HAP-1 (cell line): ENCODE measurements at regions not wholly inside any gene's neighbourhood (a gene's known extent, or its start where the extent isn't known, plus 50 kb on each side); places are given as distances from the start of the nearest gene placed in this dataset.

Experiments
- DNase-seq, 2 experiments: peaks; one replicate each; pipeline ENCODE4 v3.0.0-alpha.2; 2016 to 2020; ENCODE audit warnings: low spot score in 2 of 2
- H3K27me3 ChIP-seq: fragments of 250-450 bp; sonication (Bioruptor Pico); 2 replicates; pipeline ENCODE4 v1.5.1; 2020; ENCODE audit warnings: low read depth, mild to moderate bottlenecking, moderate library complexity
- H3K36me3 ChIP-seq: fragments of 250-450 bp; sonication (Bioruptor Pico); replicated peaks from 2 replicates; pipeline ENCODE4 v1.5.1; 2020; ENCODE audit warnings: mild to moderate bottlenecking
- H3K4me1 ChIP-seq: fragments of 250-450 bp; sonication (Bioruptor Pico); 2 replicates; pipeline ENCODE4 v1.5.1; 2020; ENCODE audit warnings: mild to moderate bottlenecking
- H3K4me3 ChIP-seq: fragments of 250-450 bp; sonication (Bioruptor Pico); 2 replicates; pipeline ENCODE4 v1.5.1; 2020; ENCODE audit warnings: mild to moderate bottlenecking, moderate library complexity
- H3K9me3 ChIP-seq: fragments of 250-450 bp; sonication (Bioruptor Pico); 2 replicates; pipeline ENCODE4 v1.5.1; 2020; ENCODE audit warnings: mild to moderate bottlenecking, moderate library complexity
- in situ Hi-C: fragments of 300-500 bp; cut with MboI; formaldehyde crosslinking; loops from 3 replicates; pipeline ENCODE4 v1.14.3; 2020; ENCODE audit warnings: low sequenced_read_pairs, inconsistent platforms, mixed read lengths

GRCh38 chrX:9087271-9088040 lies 53.5 kb upstream of the FAM9B start:
- in situ Hi-C loops, result no loop called here
- Histone ChIP-seq H3K27me3 (no peaks in the 10 kb centered on the region), H3K36me3 (no peaks in the 10 kb centered on the region), H3K4me1 (no peaks in the 10 kb centered on the region), H3K9me3 (no peaks in the 10 kb centered on the region), H3K4me3 (no peak overlapping the region)
- DNase-seq, result no peak

GRCh38 chrX:9088896-9089295 lies 55.0 kb upstream of the FAM9B start:
- H3K4me3 ChIP-seq, result no peak overlapping the region
- no peaks in the 10 kb centered on the region for H3K4me1 ChIP-seq
- H3K27me3 ChIP-seq, result no peaks in the 10 kb centered on the region
- in situ Hi-C loops, result no loop called here
- H3K36me3 ChIP-seq, result no peaks in the 10 kb centered on the region
- H3K9me3 ChIP-seq, result no peaks in the 10 kb centered on the region
- no peak for DNase-seq

- Histone ChIP-seq H3K4me3 (no peak overlapping the region), H3K27me3 (no peaks in the 10 kb centered on the region), H3K9me3 (no peaks in the 10 kb centered on the region), H3K4me1 (no peaks in the 10 kb centered on the region), H3K36me3 (no peaks in the 10 kb centered on the region)
- no peak for DNase-seq
- in situ Hi-C loops, result no loop called here
Measured at GRCh38 chrX:9090766-9091165, 56.8 kb upstream of the FAM9B start.

GRCh38 chrX:9091258-9091657 lies 57.3 kb upstream of the FAM9B start:
- H3K9me3 ChIP-seq, result no peaks in the 10 kb centered on the region
- H3K4me3 ChIP-seq, result no peak overlapping the region
- in situ Hi-C loops, result no loop called here
- H3K27me3 ChIP-seq, result no peaks in the 10 kb centered on the region
- DNase-seq, result no peak
- H3K4me1 ChIP-seq, result no peaks in the 10 kb centered on the region
- no peaks in the 10 kb centered on the region for H3K36me3 ChIP-seq

GRCh38 chrX:9102956-9103355 lies 69.0 kb upstream of the FAM9B start:
- H3K27me3 ChIP-seq, result no peaks in the 10 kb centered on the region
- in situ Hi-C loops, result no loop called here
- DNase-seq, result no peak
- H3K36me3 ChIP-seq, result no peaks in the 10 kb centered on the region
- no peaks in the 10 kb centered on the region for H3K4me1 ChIP-seq
- no peak overlapping the region for H3K4me3 ChIP-seq
- no peaks in the 10 kb centered on the region; the same call in 1 of the 2 replicates for H3K9me3 ChIP-seq

- Histone ChIP-seq H3K36me3 (no peaks in the 10 kb centered on the region), H3K9me3 (no peaks in the 10 kb centered on the region)
- in situ Hi-C loops, result no loop called here
Measured at GRCh38 chrX:9108054-9108453, 74.1 kb upstream of the FAM9B start.

GRCh38 chrX:9110808-9111207 lies 76.9 kb upstream of the FAM9B start:
- Histone ChIP-seq H3K4me3 (no peak overlapping the region), H3K4me1 (no peaks in the 10 kb centered on the region), H3K36me3 (no peaks in the 10 kb centered on the region), H3K9me3 (no peaks in the 10 kb centered on the region), H3K27me3 (no peaks in the 10 kb centered on the region)
- in situ Hi-C loops, result no loop called here
- no peak for DNase-seq

More at GRCh38 chrX:9108054-9108453, 74.1 kb upstream of the FAM9B start:
- DNase-seq, result no peak
- Histone ChIP-seq H3K4me1 (no peaks in the 10 kb centered on the region), H3K27me3 (no peaks in the 10 kb centered on the region), H3K4me3 (no peak overlapping the region)

GRCh38 chrX:9114245-9114644 lies 80.3 kb upstream of the FAM9B start:
- Histone ChIP-seq H3K9me3 (no peaks in the 10 kb centered on the region), H3K27me3 (no peaks in the 10 kb centered on the region), H3K4me1 (no peaks in the 10 kb centered on the region), H3K36me3 (no peaks in the 10 kb centered on the region), H3K4me3 (no peak overlapping the region)
- in situ Hi-C loops, result no loop called here
- no peak for DNase-seq

- no peaks in the 10 kb centered on the region for H3K36me3 ChIP-seq
- H3K27me3 ChIP-seq, result no peaks in the 10 kb centered on the region
- in situ Hi-C loops, result no loop called here
- H3K9me3 ChIP-seq, result no peaks in the 10 kb centered on the region
- DNase-seq, result no peak
- no peaks in the 10 kb centered on the region for H3K4me1 ChIP-seq
- no peak overlapping the region for H3K4me3 ChIP-seq
Measured at GRCh38 chrX:9117851-9118250, 83.9 kb upstream of the FAM9B start.

GRCh38 chrX:9122519-9123245 lies 88.8 kb upstream of the FAM9B start:
- in situ Hi-C loops, result no loop called here
- Histone ChIP-seq H3K9me3 (no peaks in the 10 kb centered on the region), H3K4me3 (no peak overlapping the region), H3K36me3 (no peaks in the 10 kb centered on the region), H3K4me1 (no peaks in the 10 kb centered on the region), H3K27me3 (no peaks in the 10 kb centered on the region)
- no peak for DNase-seq

- Histone ChIP-seq H3K4me1 (no peaks in the 10 kb centered on the region), H3K9me3 (no peaks in the 10 kb centered on the region), H3K36me3 (no peaks in the 10 kb centered on the region), H3K4me3 (no peak overlapping the region), H3K27me3 (no peaks in the 10 kb centered on the region)
- in situ Hi-C loops, result no loop called here
- no peak for DNase-seq
Measured at GRCh38 chrX:9127986-9128385, 94.1 kb upstream of the FAM9B start.

GRCh38 chrX:9130031-9130430 lies 96.1 kb upstream of the FAM9B start:
- Histone ChIP-seq H3K27me3 (no peaks in the 10 kb centered on the region), H3K4me3 (no peak overlapping the region), H3K36me3 (no peaks in the 10 kb centered on the region), H3K4me1 (no peaks in the 10 kb centered on the region), H3K9me3 (no peaks in the 10 kb centered on the region)
- in situ Hi-C loops, result no loop called here
- no peak for DNase-seq

GRCh38 chrX:9131066-9131465 lies 97.1 kb upstream of the FAM9B start:
- Histone ChIP-seq H3K36me3 (no peaks in the 10 kb centered on the region), H3K27me3 (no peaks in the 10 kb centered on the region), H3K9me3 (no peaks in the 10 kb centered on the region), H3K4me3 (no peak overlapping the region), H3K4me1 (no peaks in the 10 kb centered on the region)
- no peak for DNase-seq
- in situ Hi-C loops, result no loop called here

GRCh38 chrX:9132036-9132638 lies 98.2 kb upstream of the FAM9B start:
- no peaks in the 10 kb centered on the region for H3K27me3 ChIP-seq
- no peaks in the 10 kb centered on the region for H3K36me3 ChIP-seq
- H3K4me3 ChIP-seq, result no peak overlapping the region
- in situ Hi-C loops, result no loop called here
- no peak for DNase-seq
- H3K9me3 ChIP-seq, result no peaks in the 10 kb centered on the region
- no peaks in the 10 kb centered on the region for H3K4me1 ChIP-seq
